ENCODE measurements at regions not wholly inside any gene's neighbourhood (a gene's known extent, or its start where the extent isn't known, plus 50 kb on each side); places are given as distances from the start of the nearest gene placed in this dataset.
"Not testable (repeated sequence)": the region's sequence is repeated elsewhere in the genome, so short reads cannot be mapped to it uniquely, and the experiment has no call there.

- H3K27me3 Mint-ChIP-seq (ENCODE audit: unreplicated experiment), result no peaks in the 10 kb centered on the region
- BruUV-seq (replicated peaks), result no TSS peak
- DNase-seq, result no peak
- no peaks in the 10 kb centered on the region for H3K4me1 Mint-ChIP-seq (ENCODE audit: low read depth, unreplicated experiment)
- CTCF ChIA-PET, result no interaction called here
- no peak overlapping the region for H3K4me3 Mint-ChIP-seq (ENCODE audit: low read depth, unreplicated experiment)
- no peak overlapping the region for H3K27ac Mint-ChIP-seq (ENCODE audit: unreplicated experiment)
- H3K36me3 Mint-ChIP-seq (ENCODE audit: insufficient read depth, unreplicated experiment), result no peaks in the 10 kb centered on the region
- intact Hi-C loops (cut with micrococcal nuclease; ENCODE audit: unreplicated experiment), result loop anchor here (1.0 to 5.0 kb wide), 3 partner anchors 323 to 504 kb away; no protein-coding TSS in a partner anchor
- H3K9me3 Mint-ChIP-seq (ENCODE audit: low read depth, unreplicated experiment), result no peaks in the 10 kb centered on the region
- no peak for TF ChIP-seq CTCF (IDR thresholded peaks at IDR 0.05; ENCODE audit: unreplicated experiment)
Measured at GRCh38 chr12:87344699-87345098, 684.5 kb downstream of the C12orf50 start.

GRCh38 chr12:87338681-87339080, 690.5 kb downstream of the C12orf50 start:
- intact Hi-C loops (cut with micrococcal nuclease; ENCODE audit: unreplicated experiment), result no loop called here
- Mint-ChIP-seq H3K36me3 (ENCODE audit: insufficient read depth, unreplicated experiment) (no peaks in the 10 kb centered on the region), H3K27me3 (ENCODE audit: unreplicated experiment) (no peaks in the 10 kb centered on the region), H3K4me3 (ENCODE audit: low read depth, unreplicated experiment) (no peak overlapping the region), H3K4me1 (ENCODE audit: low read depth, unreplicated experiment) (peaks cover 12% of the 10 kb centered on the region), H3K9me3 (ENCODE audit: low read depth, unreplicated experiment) (no peaks in the 10 kb centered on the region), H3K27ac (ENCODE audit: unreplicated experiment) (no peak overlapping the region)
- no TSS peak for BruUV-seq (replicated peaks)
- no peak for TF ChIP-seq CTCF (IDR thresholded peaks at IDR 0.05; ENCODE audit: unreplicated experiment)
- DNase-seq, result no peak
- CTCF ChIA-PET, result no interaction called here

GRCh38 chr12:87336814-87337336, 692.3 kb downstream of the C12orf50 start:
- no peaks in the 10 kb centered on the region for H3K36me3 Mint-ChIP-seq (ENCODE audit: insufficient read depth, unreplicated experiment)
- no peaks in the 10 kb centered on the region for H3K27me3 Mint-ChIP-seq (ENCODE audit: unreplicated experiment)
- no peak for DNase-seq
- no peak for TF ChIP-seq CTCF (IDR thresholded peaks at IDR 0.05; ENCODE audit: unreplicated experiment)
- H3K9me3 Mint-ChIP-seq (ENCODE audit: low read depth, unreplicated experiment), result no peaks in the 10 kb centered on the region
- CTCF ChIA-PET, result no interaction called here
- H3K27ac Mint-ChIP-seq (ENCODE audit: unreplicated experiment), result no peak overlapping the region
- BruUV-seq (replicated peaks), result no TSS peak
- intact Hi-C loops (cut with micrococcal nuclease; ENCODE audit: unreplicated experiment), result no loop called here
- H3K4me3 Mint-ChIP-seq (ENCODE audit: low read depth, unreplicated experiment), result no peak overlapping the region
- H3K4me1 Mint-ChIP-seq (ENCODE audit: low read depth, unreplicated experiment), result peaks cover 12% of the 10 kb centered on the region

GRCh38 chr12:87332987-87333726, 696.0 kb downstream of the C12orf50 start:
- H3K36me3 Mint-ChIP-seq (ENCODE audit: insufficient read depth, unreplicated experiment), result no peaks in the 10 kb centered on the region
- H3K27ac Mint-ChIP-seq (ENCODE audit: unreplicated experiment), result no peak overlapping the region
- peaks cover 12% of the 10 kb centered on the region for H3K4me1 Mint-ChIP-seq (ENCODE audit: low read depth, unreplicated experiment)
- intact Hi-C loops (cut with micrococcal nuclease; ENCODE audit: unreplicated experiment), result no loop called here
- TF ChIP-seq CTCF (IDR thresholded peaks at IDR 0.05; ENCODE audit: unreplicated experiment), result no peak
- no peak for DNase-seq
- H3K9me3 Mint-ChIP-seq (ENCODE audit: low read depth, unreplicated experiment), result no peaks in the 10 kb centered on the region
- BruUV-seq (replicated peaks), result no TSS peak
- no peaks in the 10 kb centered on the region for H3K27me3 Mint-ChIP-seq (ENCODE audit: unreplicated experiment)
- H3K4me3 Mint-ChIP-seq (ENCODE audit: low read depth, unreplicated experiment), result no peak overlapping the region
- CTCF ChIA-PET, result no interaction called here

GRCh38 chr12:87330071-87330555, 699.1 kb downstream of the C12orf50 start:
- H3K4me1 Mint-ChIP-seq (ENCODE audit: low read depth, unreplicated experiment); DNase-seq; H3K27ac Mint-ChIP-seq (ENCODE audit: unreplicated experiment); H3K36me3 Mint-ChIP-seq (ENCODE audit: insufficient read depth, unreplicated experiment); BruUV-seq (replicated peaks); H3K27me3 Mint-ChIP-seq (ENCODE audit: unreplicated experiment); H3K4me3 Mint-ChIP-seq (ENCODE audit: low read depth, unreplicated experiment); CTCF ChIA-PET; H3K9me3 Mint-ChIP-seq (ENCODE audit: low read depth, unreplicated experiment); intact Hi-C loops (cut with micrococcal nuclease; ENCODE audit: unreplicated experiment): not testable (repeated sequence)
